Activated T-cell treated with anti-CD3 and anti-CD28 coated beads, Interleukin-2, amount 50 U/mL, for 72 hours (primary cell): ENCODE measurements at regions not wholly inside any gene's neighbourhood (a gene's known extent, or its start where the extent isn't known, plus 50 kb on each side); places are given as distances from the start of the nearest gene placed in this dataset.

Source experiments
- ATAC-seq, 2 donors: fragments of 150-1000 bp; cut with Tn5 transposase; replicated peaks in 1 of 2; 2 replicates each; pipeline ENCODE4 v1.10.0; 2021; ENCODE audit warnings: moderate library complexity in 2 of 2, mild to moderate bottlenecking in 1 of 2
- DNase-seq, 2 donors: peaks; one replicate each; pipeline ENCODE4 v3.0.0; 2021 to 2022; ENCODE audit warnings: mixed read lengths in 1 of 2
- H3K27ac Mint-ChIP-seq: one replicate; pipeline ENCODE4 v1.8.0; 2022; ENCODE audit warnings: mild to moderate bottlenecking, moderate library complexity, mixed read lengths
- H3K27me3 Mint-ChIP-seq: one replicate; pipeline ENCODE4 v1.8.0; 2022; ENCODE audit warnings: low read depth, mixed read lengths
- H3K36me3 Mint-ChIP-seq, 2 donors: one replicate each; pipeline ENCODE4 v1.8.0; 2022; ENCODE audit warnings: mixed read lengths in 2 of 2, mild to moderate bottlenecking in 1 of 2; ENCODE audit not compliant: insufficient read depth in 2 of 2
- H3K4me1 Mint-ChIP-seq: one replicate; pipeline ENCODE4 v1.8.0; 2022; ENCODE audit warnings: low read depth, mixed read lengths
- H3K4me3 Mint-ChIP-seq, 2 donors: one replicate each; pipeline ENCODE4 v1.8.0; 2022; ENCODE audit warnings: mild to moderate bottlenecking in 2 of 2, mixed read lengths in 2 of 2, moderate library complexity in 2 of 2
- H3K9me3 Mint-ChIP-seq, 2 donors: one replicate each; pipeline ENCODE4 v1.8.0; 2022; ENCODE audit warnings: mixed read lengths in 2 of 2

GRCh38 chr2:220678943-220679342 is 893.2 kb downstream of the EPHA4 start:
- H3K36me3 Mint-ChIP-seq: no peaks in the 10 kb centered on the region
- peaks cover 6% of the 10 kb centered on the region for H3K27me3 Mint-ChIP-seq
- DNase-seq: no peak
- no peaks in the 10 kb centered on the region for H3K9me3 Mint-ChIP-seq
- H3K4me1 Mint-ChIP-seq: no peaks in the 10 kb centered on the region
- no peak overlapping the region for H3K27ac Mint-ChIP-seq
- no peak for ATAC-seq
- H3K4me3 Mint-ChIP-seq: no peak overlapping the region

- Mint-ChIP-seq H3K36me3 (no peaks in the 10 kb centered on the region), H3K9me3 (no peaks in the 10 kb centered on the region), H3K4me1 (no peaks in the 10 kb centered on the region), H3K27me3 (peaks cover 23% of the 10 kb centered on the region), H3K27ac (no peak overlapping the region), H3K4me3 (no peak overlapping the region)
- no peak for ATAC-seq
- no peak for DNase-seq
These were observed 889.5 kb downstream of the EPHA4 start for GRCh38 chr2:220682616-220683015.

- no peak for ATAC-seq
These were observed 888.0 kb downstream of the EPHA4 start for GRCh38 chr2:220684099-220684498.

GRCh38 chr2:220687231-220687843 is 884.8 kb downstream of the EPHA4 start:
- no peak overlapping the region for H3K27ac Mint-ChIP-seq
- H3K27me3 Mint-ChIP-seq: peaks cover 26% of the 10 kb centered on the region
- no peaks in the 10 kb centered on the region for H3K9me3 Mint-ChIP-seq
- H3K4me3 Mint-ChIP-seq: no peak overlapping the region
- no peaks in the 10 kb centered on the region for H3K4me1 Mint-ChIP-seq
- no peaks in the 10 kb centered on the region for H3K36me3 Mint-ChIP-seq
- peak; percentile 55 to 56 for DNase-seq
- ATAC-seq: peak; percentile 58 to 64

More at GRCh38 chr2:220684099-220684498, 888.0 kb downstream of the EPHA4 start:
- Mint-ChIP-seq H3K9me3 (no peaks in the 10 kb centered on the region), H3K36me3 (no peaks in the 10 kb centered on the region), H3K4me3 (no peak overlapping the region), H3K27ac (no peak overlapping the region), H3K27me3 (peaks cover 29% of the 10 kb centered on the region), H3K4me1 (no peaks in the 10 kb centered on the region)
- DNase-seq: no peak

GRCh38 chr2:220695397-220696279 is 876.5 kb downstream of the EPHA4 start:
- DNase-seq (no peak), ATAC-seq (no peak)
- H3K27me3 Mint-ChIP-seq: peaks cover 5% of the 10 kb centered on the region
- no peaks in the 10 kb centered on the region for H3K4me1 Mint-ChIP-seq
- no peak overlapping the region for H3K27ac Mint-ChIP-seq
- H3K36me3 Mint-ChIP-seq: no peaks in the 10 kb centered on the region
- H3K4me3 Mint-ChIP-seq: no peak overlapping the region
- H3K9me3 Mint-ChIP-seq: peaks cover under 1% of the 10 kb centered on the region in 2 donors

GRCh38 chr2:220696280-220696669 is 875.8 kb downstream of the EPHA4 start:
- Mint-ChIP-seq H3K9me3 (peaks cover 3 to 5% of the 10 kb centered on the region in 2 donors), H3K4me3 (no peak overlapping the region), H3K4me1 (no peaks in the 10 kb centered on the region), H3K36me3 (no peaks in the 10 kb centered on the region), H3K27ac (no peak overlapping the region), H3K27me3 (peaks cover 5% of the 10 kb centered on the region)
- ATAC-seq: no peak
- DNase-seq: no peak

GRCh38 chr2:220697011-220697410 is 875.1 kb downstream of the EPHA4 start:
- Mint-ChIP-seq H3K27ac (no peak overlapping the region), H3K4me3 (no peak overlapping the region), H3K9me3 (peaks cover 5 to 6% of the 10 kb centered on the region in 2 donors), H3K4me1 (no peaks in the 10 kb centered on the region), H3K36me3 (no peaks in the 10 kb centered on the region), H3K27me3 (peaks cover 5% of the 10 kb centered on the region)
- peak in 1 of 2 donors; percentile 33 for ATAC-seq
- DNase-seq: no peak

- Mint-ChIP-seq H3K27me3 (no peaks in the 10 kb centered on the region), H3K4me1 (no peaks in the 10 kb centered on the region), H3K27ac (no peak overlapping the region), H3K36me3 (no peaks in the 10 kb centered on the region), H3K4me3 (no peak overlapping the region), H3K9me3 (peaks cover 5 to 6% of the 10 kb centered on the region in 2 donors)
- ATAC-seq (peak in 1 of 2 donors; percentile 19), DNase-seq (no peak)
These were observed 871.0 kb downstream of the EPHA4 start for GRCh38 chr2:220701115-220701514.

GRCh38 chr2:220703279-220703678 is 868.8 kb downstream of the EPHA4 start:
- Mint-ChIP-seq H3K27ac (no peak overlapping the region), H3K4me3 (no peak overlapping the region), H3K36me3 (no peaks in the 10 kb centered on the region), H3K27me3 (no peaks in the 10 kb centered on the region), H3K4me1 (no peaks in the 10 kb centered on the region), H3K9me3 (peaks cover 5 to 6% of the 10 kb centered on the region in 2 donors)
- ATAC-seq (no peak), DNase-seq (no peak)

GRCh38 chr2:220704081-220704480 is 868.0 kb downstream of the EPHA4 start:
- peaks cover 5 to 6% of the 10 kb centered on the region in 2 donors for H3K9me3 Mint-ChIP-seq
- H3K36me3 Mint-ChIP-seq: no peaks in the 10 kb centered on the region
- H3K4me3 Mint-ChIP-seq: no peak overlapping the region
- H3K27me3 Mint-ChIP-seq: no peaks in the 10 kb centered on the region
- ATAC-seq: no peak
- no peak for DNase-seq
- no peaks in the 10 kb centered on the region for H3K4me1 Mint-ChIP-seq
- no peak overlapping the region for H3K27ac Mint-ChIP-seq

GRCh38 chr2:220704810-220705209 is 867.3 kb downstream of the EPHA4 start:
- Mint-ChIP-seq H3K36me3 (no peaks in the 10 kb centered on the region), H3K4me3 (no peak overlapping the region), H3K4me1 (no peaks in the 10 kb centered on the region), H3K9me3 (peaks cover 5 to 6% of the 10 kb centered on the region in 2 donors), H3K27me3 (no peaks in the 10 kb centered on the region), H3K27ac (no peak overlapping the region)
- DNase-seq (no peak), ATAC-seq (no peak)

GRCh38 chr2:220705678-220706077 is 866.4 kb downstream of the EPHA4 start:
- DNase-seq (no peak), ATAC-seq (no peak)
- H3K4me3 Mint-ChIP-seq: no peak overlapping the region
- no peaks in the 10 kb centered on the region for H3K36me3 Mint-ChIP-seq
- H3K27me3 Mint-ChIP-seq: peaks cover 7% of the 10 kb centered on the region
- H3K9me3 Mint-ChIP-seq: peaks cover 4 to 9% of the 10 kb centered on the region in 2 donors
- no peaks in the 10 kb centered on the region for H3K4me1 Mint-ChIP-seq
- no peak overlapping the region for H3K27ac Mint-ChIP-seq

- Mint-ChIP-seq H3K9me3 (peaks cover 0 to 9% of the 10 kb centered on the region in 2 donors), H3K27me3 (peaks cover 8% of the 10 kb centered on the region), H3K4me1 (no peaks in the 10 kb centered on the region), H3K36me3 (peaks cover 0 to 2% of the 10 kb centered on the region in 2 donors), H3K4me3 (no peak overlapping the region), H3K27ac (no peak overlapping the region)
- DNase-seq (no peak), ATAC-seq (no peak)
These were observed 864.8 kb downstream of the EPHA4 start for GRCh38 chr2:220707261-220707660.
